Jurkat, Clone E6-1 (cell line): ENCODE measurements at regions not wholly inside any gene's neighbourhood (a gene's known extent, or its start where the extent isn't known, plus 50 kb on each side); places are given as distances from the start of the nearest gene placed in this dataset.

Experiments
- DNase-seq: peaks from one replicate; pipeline ENCODE4 v3.0.0-alpha.2; 2011; ENCODE audit warnings: low read depth, low spot score
- H3K4me3 ChIP-seq: 2 replicates; pipeline ENCODE4 v1.5.1; 2011; ENCODE audit warnings: mild to moderate bottlenecking, low read length, control low read depth, moderate library complexity

- DNase-seq, result no peak
- no peak overlapping the region for H3K4me3 ChIP-seq
These were observed 56.0 kb upstream of the CD53 start for GRCh38 chr1:110816945-110817344.

- no peak for DNase-seq
- no peak overlapping the region for H3K4me3 ChIP-seq
These were observed 61.4 kb upstream of the CD53 start for GRCh38 chr1:110811529-110811928.

GRCh38 chr1:110800079-110800478, 72.9 kb upstream of the CD53 start:
- peak; percentile 53 for DNase-seq
- H3K4me3 ChIP-seq, result no peak overlapping the region

- no peak for DNase-seq
- no peak overlapping the region for H3K4me3 ChIP-seq
These were observed 74.2 kb upstream of the CD53 start for GRCh38 chr1:110798691-110799256.

- DNase-seq, result no peak
- no peak overlapping the region for H3K4me3 ChIP-seq
These were observed 84.3 kb upstream of the CD53 start for GRCh38 chr1:110788673-110789072.

- DNase-seq, result peak; percentile 97
- peak overlapping the region; percentile 38 for H3K4me3 ChIP-seq
These were observed 85.4 kb upstream of the CD53 start for GRCh38 chr1:110787328-110788071.

- peak; percentile 44 for DNase-seq
- H3K4me3 ChIP-seq, result peak overlapping the region; percentile 38
These were observed 86.1 kb upstream of the CD53 start for GRCh38 chr1:110786802-110787327.

- no peak for DNase-seq
- no peak overlapping the region for H3K4me3 ChIP-seq
These were observed 87.3 kb upstream of the CD53 start for GRCh38 chr1:110785612-110786011.

GRCh38 chr1:110785055-110785454, 87.9 kb upstream of the CD53 start:
- H3K4me3 ChIP-seq, result no peak overlapping the region

GRCh38 chr1:110783292-110783918, 89.5 kb upstream of the CD53 start:
- DNase-seq, result peak; percentile 82
- no peak overlapping the region for H3K4me3 ChIP-seq

More at GRCh38 chr1:110785055-110785454, 87.9 kb upstream of the CD53 start:
- no peak for DNase-seq

GRCh38 chr1:110781525-110781924, 91.4 kb upstream of the CD53 start:
- H3K4me3 ChIP-seq, result no peak overlapping the region
- no peak for DNase-seq

- H3K4me3 ChIP-seq, result no peak overlapping the region
- DNase-seq, result peak; percentile 85
These were observed 92.1 kb upstream of the CD53 start for GRCh38 chr1:110780600-110781484.

GRCh38 chr1:110779636-110780035, 93.3 kb upstream of the CD53 start:
- no peak for DNase-seq
- no peak overlapping the region for H3K4me3 ChIP-seq

GRCh38 chr1:110778821-110779220, 94.1 kb upstream of the CD53 start:
- no peak for DNase-seq
- H3K4me3 ChIP-seq, result no peak overlapping the region

- no peak for DNase-seq
- no peak overlapping the region for H3K4me3 ChIP-seq
These were observed 95.7 kb upstream of the CD53 start for GRCh38 chr1:110777228-110777627.

GRCh38 chr1:110774398-110774797, 98.5 kb upstream of the CD53 start:
- DNase-seq, result no peak
- no peak overlapping the region for H3K4me3 ChIP-seq

GRCh38 chr1:110773813-110774212, 99.1 kb upstream of the KCNA3 start:
- no peak overlapping the region for H3K4me3 ChIP-seq
- DNase-seq, result no peak

GRCh38 chr1:110771245-110772022, 96.7 kb upstream of the KCNA3 start:
- DNase-seq, result no peak
- no peak overlapping the region for H3K4me3 ChIP-seq

GRCh38 chr1:110770832-110771231, 96.1 kb upstream of the KCNA3 start:
- no peak overlapping the region for H3K4me3 ChIP-seq
- DNase-seq, result no peak
